ENCODE measurements at regions not wholly inside any gene's neighbourhood (a gene's known extent, or its start where the extent isn't known, plus 50 kb on each side); places are given as distances from the start of the nearest gene placed in this dataset.

- ChIA-PET CTCF (ENCODE audit: partially characterized antibody) (interaction anchor here (0.7 to 4.3 kb wide), 48 partner anchors 11 to 533 kb away, joined by 3 to 40 read pairs (median 4); no protein-coding TSS in a partner anchor), POLR2A (ENCODE audit: partially characterized antibody) (interaction anchor here (0.7 to 1.5 kb wide), 2 partner anchors 82 to 1147 kb away, joined by 3 to 4 read pairs; no protein-coding TSS in a partner anchor)
- no peak overlapping the region for H3K23ac ChIP-seq (ENCODE audit: insufficient read length)
- no peak for DNase-seq (ENCODE audit: low read depth in 1 of 2, low spot score in 2 of 2)
- no peak overlapping the region for H2BK12ac ChIP-seq (ENCODE audit: low read depth, low read length)
- TF ChIP-seq CTCF (IDR thresholded peaks at IDR 0.05; ENCODE audit: control extremely low read depth in 1 of 3, insufficient read depth in 1 of 3, low read depth in 1 of 3, low read length in 3 of 3), result peak; percentile 43 to 68 (median 63)
- no peak for TF ChIP-seq HDAC2 (IDR thresholded peaks at IDR 0.05; ENCODE audit: borderline replicate concordance in 1 of 2, low read depth in 2 of 2, low read length in 2 of 2)
- TF ChIP-seq RAD21 (IDR thresholded peaks at IDR 0.05 in 1 of 2, conservative IDR thresholded peaks at IDR 0.05 in 1 of 2; ENCODE audit: low read depth in 2 of 2, low read length in 2 of 2), result peak; percentile 83 to 90
- H4K8ac ChIP-seq (ENCODE audit: extremely low read depth, insufficient read depth, low read length), result no peak overlapping the region
- H4K91ac ChIP-seq (replicated peaks; ENCODE audit: insufficient read length, low read length), result no peak overlapping the region
- H2BK5ac ChIP-seq (ENCODE audit: low read depth, low read length), result no peak overlapping the region
- no peaks in the 10 kb centered on the region for H3K23me2 ChIP-seq (ENCODE audit: low read depth, low read length)
- peaks cover under 1 to 11% (median 10%) of the 10 kb centered on the region in 4 experiments for H3K4me1 ChIP-seq (replicated peaks in 1 of 4; ENCODE audit: control insufficient read depth in 3 of 4, insufficient read depth in 4 of 4, low read length in 3 of 4)
- H4K5ac ChIP-seq (ENCODE audit: insufficient read length, low read depth, low read length), result no peak overlapping the region
- H3K14ac ChIP-seq (ENCODE audit: insufficient read length), result no peak overlapping the region
- 83% methylated on average over 13 of the region's 13 CpGs; no CpG with 5 or more reads in 1 of the 2 experiments for WGBS, 2 experiments (ENCODE audit: extremely low coverage in 1 of 2, insufficient coverage in 1 of 2, insufficient read length in 1 of 2, insufficient replicate concordance in 2 of 2, low coverage in 1 of 2, low lambda C conversion rate in 2 of 2, missing lambda C conversion rate in 1 of 2)
- H2BK20ac ChIP-seq (ENCODE audit: low read length), result peak overlapping the region; percentile 17; the same call in 1 of the 2 replicates
- no peak overlapping the region for H2BK120ac ChIP-seq (replicated peaks; ENCODE audit: low read depth, low read length)
- no peaks in the 10 kb centered on the region for H3K36me3 ChIP-seq (ENCODE audit: control insufficient read depth in 2 of 4, insufficient read depth in 4 of 4, low read length in 3 of 4)
- no peaks in the 10 kb centered on the region for H3K79me1 ChIP-seq (ENCODE audit: low read depth, low read length)
- H3K27me3 ChIP-seq (replicated peaks in 1 of 4; ENCODE audit: control insufficient read depth in 3 of 4, extremely low read depth in 1 of 4, insufficient read depth in 3 of 4, low read length in 3 of 4), result no peaks in the 10 kb centered on the region
- no peak overlapping the region for H3K4me2 ChIP-seq (ENCODE audit: insufficient read depth in 1 of 2, low read depth in 2 of 2, low read length in 2 of 2)
- no peak overlapping the region for H3K4ac ChIP-seq (replicated peaks; ENCODE audit: insufficient read length, low read depth, low read length)
- no peak overlapping the region for H2AK5ac ChIP-seq (ENCODE audit: low read depth, low read length)
- no peaks in the 10 kb centered on the region for H3K9me3 ChIP-seq (ENCODE audit: insufficient read depth in 2 of 2, low read depth in 1 of 2, low read length in 1 of 2)
- FAIRE-seq, result no peak
- no peaks in the 10 kb centered on the region for H3K79me2 ChIP-seq (ENCODE audit: control insufficient read depth in 1 of 2, insufficient read depth in 2 of 2, low read length in 2 of 2)
- peak overlapping the region; percentile 41; the same call in 1 of the 2 replicates for H2AFZ ChIP-seq (ENCODE audit: low read length)
- H4K20me1 ChIP-seq (replicated peaks in 1 of 2; ENCODE audit: control insufficient read depth in 1 of 2, insufficient read depth in 2 of 2, low read length in 2 of 2), result no peaks in the 10 kb centered on the region
- H3K56ac ChIP-seq (replicated peaks; ENCODE audit: insufficient read length, low read depth, low read length), result no peak overlapping the region
- H2BK15ac ChIP-seq (ENCODE audit: low read length), result no peak overlapping the region
- H3K4me3 ChIP-seq (ENCODE audit: extremely low read depth in 1 of 4, insufficient read depth in 2 of 4, low read depth in 3 of 4, low read length in 4 of 4), result no peak overlapping the region
- no peak overlapping the region for H3K18ac ChIP-seq (ENCODE audit: extremely low read depth, low read length)
- no peak overlapping the region for H3K9ac ChIP-seq (replicated peaks in 1 of 4; ENCODE audit: extremely low read depth in 1 of 4, low read depth in 3 of 4, low read length in 3 of 4)
- H3K27ac ChIP-seq (ENCODE audit: low read depth, low read length), result no peak overlapping the region
These were observed 119.9 kb upstream of the NDUFV2 start for GRCh38 chr18:8982416-8983183.

Data from H1 (cell line).